GM18499 (cell line): ENCODE measurements at regions not wholly inside any gene's neighbourhood (a gene's known extent, or its start where the extent isn't known, plus 50 kb on each side); places are given as distances from the start of the nearest gene placed in this dataset.

Experiments used
- ATAC-seq: cut with Tn5 transposase; IDR thresholded peaks from one replicate; pipeline ENCODE4 v1.9.1; 2021; ENCODE audit warnings: moderate number of reproducible peaks; ENCODE audit not compliant: insufficient read depth, unreplicated experiment

DNA sequence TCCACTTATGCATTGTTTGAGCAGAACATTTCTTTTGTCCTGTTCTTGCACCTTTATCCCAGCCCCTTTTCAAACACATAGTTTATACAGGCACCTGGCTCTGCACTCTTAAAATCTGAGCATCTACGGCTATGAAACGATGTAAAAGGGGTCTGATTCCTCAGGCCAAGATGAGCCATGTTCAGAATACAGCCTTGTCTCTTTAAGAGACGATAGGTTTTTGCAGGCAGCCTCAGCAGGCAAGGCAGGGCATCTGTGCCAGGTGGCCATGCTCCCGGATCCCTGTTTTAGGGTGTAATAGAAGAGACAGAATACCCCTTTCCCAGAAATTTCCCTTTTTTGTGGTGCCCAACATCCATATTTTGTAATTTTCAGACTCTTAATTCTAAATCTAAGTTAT lies 89.1 kb upstream of the NFIB start:
- no peak for ATAC-seq

GRCh38 chr9:14402583-14402982 lies 88.6 kb upstream of the NFIB start:
- no peak for ATAC-seq

GRCh38 chr9:14401911-14402310 lies 88.0 kb upstream of the NFIB start:
- ATAC-seq = no peak

- no peak for ATAC-seq
Measured at GRCh38 chr9:14400658-14400995, 86.7 kb upstream of the NFIB start.

DNA sequence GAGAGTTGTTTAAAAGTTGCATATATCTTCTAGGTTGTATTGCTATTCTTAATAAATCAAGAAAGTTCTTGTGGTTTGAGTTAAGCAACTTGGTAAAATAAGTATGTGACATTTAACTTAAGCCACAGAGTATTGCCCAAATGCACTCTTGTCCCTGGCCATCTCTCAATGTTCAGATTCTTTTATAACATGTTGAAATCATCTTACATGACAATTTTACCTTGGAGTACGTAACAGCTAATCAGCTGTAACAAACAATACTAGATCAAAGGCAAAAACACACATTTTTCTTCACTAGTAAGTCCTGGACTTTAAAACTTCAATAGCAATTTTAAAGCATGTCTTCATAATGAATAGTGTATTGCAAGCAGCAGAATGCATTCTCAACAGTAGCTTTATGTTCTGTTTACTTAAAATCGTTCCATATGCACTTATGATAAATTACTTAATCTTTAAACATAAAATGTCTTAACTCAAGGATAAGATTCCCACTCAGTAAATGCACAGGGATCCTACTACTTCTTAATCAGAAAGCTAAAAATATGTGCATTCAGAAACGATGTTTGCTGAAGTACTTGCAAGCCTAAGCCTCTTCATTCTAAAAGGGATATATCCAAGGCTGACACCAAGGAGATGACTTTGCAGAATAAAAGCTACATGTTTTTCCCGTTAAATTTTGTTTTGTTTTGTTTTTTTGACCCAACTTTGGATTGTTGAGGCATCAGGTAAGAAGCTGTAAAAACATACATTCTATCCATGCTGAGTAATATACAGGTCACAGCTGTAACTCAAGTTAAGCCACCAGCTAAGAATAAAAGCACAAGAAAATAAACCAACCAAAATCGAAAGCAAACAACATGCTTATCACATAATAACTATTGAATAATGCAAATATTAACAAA lies 86.1 kb upstream of the NFIB start:
- no peak for ATAC-seq

DNA sequence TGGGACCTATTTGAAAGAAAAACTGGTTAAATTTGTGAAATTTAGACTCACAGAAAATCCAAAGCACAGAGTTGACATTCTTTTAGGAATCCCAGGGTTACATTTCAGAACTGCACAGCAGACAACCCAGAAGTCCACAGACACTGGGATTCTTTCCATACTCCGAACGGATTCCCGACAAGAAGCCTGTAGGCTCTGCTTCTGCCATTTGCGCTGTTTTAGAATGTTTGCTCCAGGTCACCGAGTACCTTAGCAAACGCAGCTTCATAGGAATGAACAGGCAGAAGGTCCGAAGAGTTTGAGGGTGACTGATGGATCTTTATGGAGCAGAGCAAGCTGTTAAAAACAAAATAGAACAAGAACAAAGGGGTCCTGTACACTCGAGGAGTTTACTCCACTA lies 84.5 kb upstream of the NFIB start:
- ATAC-seq = no peak

DNA sequence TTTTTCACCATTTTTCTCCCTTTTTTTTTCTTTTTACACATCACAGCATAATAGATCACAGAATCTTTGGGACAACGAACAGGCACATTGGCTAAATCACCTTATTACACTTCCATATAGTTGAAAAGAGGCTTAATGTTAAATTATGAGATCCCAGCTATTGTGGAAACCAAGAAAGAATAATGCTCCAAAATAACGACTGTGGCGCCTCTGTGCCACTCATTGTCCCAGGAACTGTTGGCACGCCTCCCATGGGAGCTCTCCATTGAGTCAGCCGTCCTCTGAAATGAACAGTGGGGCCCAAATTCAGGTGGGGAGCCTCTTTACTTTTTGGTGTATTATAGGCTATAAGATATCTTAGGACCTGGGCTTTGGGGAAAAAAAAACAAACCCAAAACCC lies 82.2 kb upstream of the NFIB start:
- ATAC-seq = no peak

DNA sequence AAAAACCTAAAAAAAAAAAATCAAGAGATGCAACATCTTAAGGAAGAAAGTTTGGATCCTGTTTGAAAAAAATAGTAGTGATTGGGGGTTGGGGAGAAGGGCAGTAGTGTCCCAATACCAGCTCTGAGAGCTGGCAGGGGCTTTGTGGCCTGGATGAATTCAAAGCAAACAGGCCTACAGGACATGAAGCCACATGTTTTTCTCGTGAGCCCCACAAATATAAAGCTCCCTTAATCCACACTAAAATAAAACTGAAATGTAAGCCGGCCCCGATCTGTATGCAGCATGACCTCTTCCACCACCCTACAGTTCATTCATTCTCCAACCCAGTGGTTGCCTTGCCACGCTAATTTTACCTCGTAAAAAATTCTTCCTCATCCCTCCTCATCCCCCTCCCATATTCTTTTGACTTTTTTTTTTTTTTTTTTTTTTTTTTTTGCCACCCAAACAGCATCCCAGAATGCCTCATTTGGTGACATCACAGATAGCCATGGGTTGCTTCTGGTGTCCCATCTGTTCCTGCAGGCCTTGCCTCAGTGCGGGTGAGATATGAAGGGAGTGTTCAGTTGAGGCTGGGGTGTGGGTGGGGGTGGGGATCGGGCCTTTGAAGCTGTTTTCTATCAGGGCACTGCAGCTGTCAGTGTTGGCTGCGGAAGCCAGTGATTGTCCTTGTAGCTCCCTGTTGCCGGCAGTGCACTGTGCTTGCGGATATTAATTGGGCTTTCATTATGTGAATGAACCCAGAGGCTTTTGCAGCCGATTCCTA lies 81.6 kb upstream of the NFIB start:
- ATAC-seq = no peak

- no peak for ATAC-seq
Measured at GRCh38 chr9:14393418-14393817, 79.5 kb upstream of the NFIB start.

GRCh38 chr9:14391620-14392019 lies 77.7 kb upstream of the NFIB start:
- no peak for ATAC-seq

GRCh38 chr9:14389657-14390056 lies 75.7 kb upstream of the NFIB start:
- no peak for ATAC-seq

GRCh38 chr9:14389146-14389545 lies 75.2 kb upstream of the NFIB start:
- ATAC-seq = no peak

- ATAC-seq = no peak
Measured at GRCh38 chr9:14383773-14384172, 69.8 kb upstream of the NFIB start.

GRCh38 chr9:14383294-14383693 lies 69.4 kb upstream of the NFIB start:
- ATAC-seq = no peak

DNA sequence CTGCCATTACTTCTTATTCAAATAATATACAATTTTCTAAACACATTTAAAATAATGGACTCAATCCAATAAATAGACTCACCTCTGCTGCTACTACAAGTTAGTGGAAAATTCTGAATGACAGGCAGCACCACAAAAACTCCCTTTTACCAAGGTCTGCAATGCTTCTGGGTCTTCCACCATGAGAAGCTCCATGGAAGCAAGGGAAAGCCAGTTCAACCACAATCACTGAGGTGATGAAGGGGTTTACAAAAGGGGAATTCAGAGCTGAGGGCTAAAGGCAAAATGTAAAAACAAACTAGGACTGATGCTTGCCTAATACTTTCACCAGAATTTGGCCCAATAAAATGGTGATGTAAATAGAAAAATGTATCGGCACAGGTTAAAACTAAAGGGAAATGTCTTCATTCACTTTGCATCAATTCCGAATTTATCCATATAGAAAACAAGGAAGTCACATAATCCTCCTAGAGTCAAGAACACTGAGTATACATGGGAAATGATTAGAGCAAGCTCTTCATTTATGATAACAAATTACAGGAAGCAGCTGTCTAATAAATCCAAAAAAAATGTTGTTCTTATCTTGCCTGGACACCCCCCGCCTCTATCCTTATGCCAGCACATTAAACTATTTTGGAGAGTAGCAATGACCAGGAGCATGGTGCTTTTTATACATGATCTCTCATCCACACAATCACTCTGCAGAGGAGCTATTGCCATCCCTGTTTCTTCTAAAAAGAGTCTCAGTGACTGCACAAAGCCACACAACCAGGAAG lies 66.3 kb upstream of the NFIB start:
- no peak for ATAC-seq

DNA sequence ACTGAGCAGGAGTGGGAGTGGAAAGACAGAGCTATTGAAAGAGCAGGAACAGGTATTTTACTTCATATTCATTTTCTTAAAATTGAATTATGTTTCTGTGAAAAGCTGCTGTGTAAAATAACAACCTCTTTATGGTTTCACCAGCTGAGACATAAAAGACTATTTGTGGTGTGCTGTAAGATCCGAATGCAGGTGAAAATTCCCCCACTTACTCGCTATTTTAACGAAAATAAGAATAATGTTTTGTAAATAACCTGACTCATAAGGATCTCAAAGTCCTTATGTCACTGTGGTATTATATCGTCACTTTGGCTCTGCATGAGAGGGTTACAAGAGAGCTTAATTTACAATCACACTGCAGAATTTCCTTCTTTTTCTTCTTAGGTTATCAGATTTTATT lies 65.3 kb upstream of the NFIB start:
- no peak for ATAC-seq

GRCh38 chr9:14373706-14374105 lies 59.8 kb upstream of the NFIB start:
- ATAC-seq = no peak

DNA sequence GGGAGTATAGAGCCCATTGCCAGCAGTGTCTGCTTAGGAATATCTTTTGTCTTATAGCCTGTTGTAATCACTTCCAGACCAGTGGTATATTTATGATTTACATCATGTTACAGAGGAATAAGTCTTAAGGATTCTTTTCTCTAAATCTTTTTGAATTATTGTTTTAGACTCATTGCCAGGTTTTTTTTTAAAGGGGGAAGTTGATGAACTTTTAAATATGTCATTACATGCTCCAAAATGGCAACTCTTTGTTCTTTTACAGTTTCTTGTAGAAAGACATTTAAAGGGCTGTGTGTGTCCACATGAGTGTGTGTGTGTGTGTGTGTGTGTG lies 59.4 kb upstream of the NFIB start:
- no peak for ATAC-seq

GRCh38 chr9:14372437-14373335 lies 58.7 kb upstream of the NFIB start:
- no peak for ATAC-seq

GRCh38 chr9:14369011-14369410 lies 55.1 kb upstream of the NFIB start:
- no peak for ATAC-seq
